ENCODE measurements at regions not wholly inside any gene's neighbourhood (a gene's known extent, or its start where the extent isn't known, plus 50 kb on each side); places are given as distances from the start of the nearest gene placed in this dataset.

- no peak for TF ChIP-seq EP300 (IDR thresholded peaks at IDR 0.05)
- TF ChIP-seq CTCF (IDR thresholded peaks at IDR 0.05), result no peak
These were observed 50.4 kb upstream of the ENO4 start for GRCh38 chr10:116798859-116799258.
